ENCODE measurements at regions not wholly inside any gene's neighbourhood (a gene's known extent, or its start where the extent isn't known, plus 50 kb on each side); places are given as distances from the start of the nearest gene placed in this dataset.

GRCh38 chrX:43552703-43553102 lies 103.4 kb upstream of the MAOA start:
- Mint-ChIP-seq H3K36me3 (ENCODE audit: low read depth, unreplicated experiment) (no peaks in the 10 kb centered on the region), H3K27ac (ENCODE audit: unreplicated experiment) (no peak overlapping the region), H3K4me1 (ENCODE audit: unreplicated experiment) (peaks cover 3% of the 10 kb centered on the region), H3K9me3 (ENCODE audit: unreplicated experiment) (no peaks in the 10 kb centered on the region), H3K4me3 (ENCODE audit: unreplicated experiment) (no peak overlapping the region), H3K27me3 (ENCODE audit: unreplicated experiment) (no peaks in the 10 kb centered on the region)
- DNase-seq (ENCODE audit: low spot score): no peak
- no peak for TF ChIP-seq CTCF (IDR thresholded peaks at IDR 0.05; ENCODE audit: unreplicated experiment)

GRCh38 chrX:43553257-43553656 lies 102.8 kb upstream of the MAOA start:
- Mint-ChIP-seq H3K36me3 (ENCODE audit: low read depth, unreplicated experiment) (no peaks in the 10 kb centered on the region), H3K9me3 (ENCODE audit: unreplicated experiment) (no peaks in the 10 kb centered on the region), H3K27me3 (ENCODE audit: unreplicated experiment) (no peaks in the 10 kb centered on the region), H3K4me1 (ENCODE audit: unreplicated experiment) (peaks cover 3% of the 10 kb centered on the region), H3K27ac (ENCODE audit: unreplicated experiment) (no peak overlapping the region), H3K4me3 (ENCODE audit: unreplicated experiment) (no peak overlapping the region)
- no peak for TF ChIP-seq CTCF (IDR thresholded peaks at IDR 0.05; ENCODE audit: unreplicated experiment)
- no peak for DNase-seq (ENCODE audit: low spot score)

- Mint-ChIP-seq H3K4me3 (ENCODE audit: unreplicated experiment) (no peak overlapping the region), H3K27ac (ENCODE audit: unreplicated experiment) (no peak overlapping the region), H3K27me3 (ENCODE audit: unreplicated experiment) (peaks cover 2% of the 10 kb centered on the region), H3K9me3 (ENCODE audit: unreplicated experiment) (no peaks in the 10 kb centered on the region), H3K4me1 (ENCODE audit: unreplicated experiment) (peaks cover 3% of the 10 kb centered on the region), H3K36me3 (ENCODE audit: low read depth, unreplicated experiment) (no peaks in the 10 kb centered on the region)
- DNase-seq (ENCODE audit: low spot score): no peak
- no peak for TF ChIP-seq CTCF (IDR thresholded peaks at IDR 0.05; ENCODE audit: unreplicated experiment)
These were observed 99.9 kb upstream of the MAOA start for GRCh38 chrX:43556207-43556606.

GRCh38 chrX:43557792-43558191 lies 98.3 kb upstream of the MAOA start:
- no peak overlapping the region for H3K4me3 Mint-ChIP-seq (ENCODE audit: unreplicated experiment)
- peak; percentile 43 for DNase-seq (ENCODE audit: low spot score)
- H3K27me3 Mint-ChIP-seq (ENCODE audit: unreplicated experiment): peaks cover 2% of the 10 kb centered on the region
- H3K36me3 Mint-ChIP-seq (ENCODE audit: low read depth, unreplicated experiment): no peaks in the 10 kb centered on the region
- H3K9me3 Mint-ChIP-seq (ENCODE audit: unreplicated experiment): no peaks in the 10 kb centered on the region
- H3K27ac Mint-ChIP-seq (ENCODE audit: unreplicated experiment): no peak overlapping the region
- no peaks in the 10 kb centered on the region for H3K4me1 Mint-ChIP-seq (ENCODE audit: unreplicated experiment)
- peak; percentile 45 for TF ChIP-seq CTCF (IDR thresholded peaks at IDR 0.05; ENCODE audit: unreplicated experiment)

- peak; percentile 48 for DNase-seq (ENCODE audit: low spot score)
- Mint-ChIP-seq H3K9me3 (ENCODE audit: unreplicated experiment) (no peaks in the 10 kb centered on the region), H3K27ac (ENCODE audit: unreplicated experiment) (no peak overlapping the region), H3K4me1 (ENCODE audit: unreplicated experiment) (no peaks in the 10 kb centered on the region), H3K27me3 (ENCODE audit: unreplicated experiment) (peaks cover 2% of the 10 kb centered on the region), H3K36me3 (ENCODE audit: low read depth, unreplicated experiment) (no peaks in the 10 kb centered on the region), H3K4me3 (ENCODE audit: unreplicated experiment) (no peak overlapping the region)
- TF ChIP-seq CTCF (IDR thresholded peaks at IDR 0.05; ENCODE audit: unreplicated experiment): no peak
These were observed 96.5 kb upstream of the MAOA start for GRCh38 chrX:43559644-43560043.

Data from endothelial cell (in vitro differentiated cells).